Body of pancreas (tissue), 4 donors: ENCODE measurements at regions not wholly inside any gene's neighbourhood (a gene's known extent, or its start where the extent isn't known, plus 50 kb on each side); places are given as distances from the start of the nearest gene placed in this dataset.

Experiments
- CTCF ChIP-seq, 7 experiments: fragments of 450-650 bp in 4 of 7; fragments of 200-600 bp in 3 of 7; sonication (generic) in 3 of 7; IDR thresholded peaks; one replicate each; pipeline ENCODE4 v1.5.1; 2016 to 2019; ENCODE audit warnings: antibody characterized with exemption in 7 of 7
- POLR2A ChIP-seq, 3 donors: fragments of 450-650 bp; IDR thresholded peaks; one replicate each; pipeline ENCODE4 v1.6.1; 2016; ENCODE audit warnings: antibody characterized with exemption in 3 of 3, mild to moderate bottlenecking in 2 of 3

- TF ChIP-seq CTCF (IDR thresholded peaks at IDR 0.05) (no peak), POLR2A (IDR thresholded peaks at IDR 0.05) (no peak)
Measured at GRCh38 chr9:124202447-124202971, 55.2 kb upstream of the NEK6 start.
